Breast epithelium (tissue), 3 donors: ENCODE measurements at regions not wholly inside any gene's neighbourhood (a gene's known extent, or its start where the extent isn't known, plus 50 kb on each side); places are given as distances from the start of the nearest gene placed in this dataset.

Source experiments
- CTCF ChIP-seq, 3 donors: fragments of 450-650 bp; IDR thresholded peaks; one replicate each; pipeline ENCODE4 v1.5.1; 2016 to 2017; ENCODE audit warnings: antibody characterized with exemption in 3 of 3, mild to moderate bottlenecking in 3 of 3, moderate library complexity in 3 of 3
- POLR2A ChIP-seq: fragments of 450-650 bp; IDR thresholded peaks from one replicate; pipeline ENCODE4 v1.6.1; 2016; ENCODE audit warnings: antibody characterized with exemption, mild to moderate bottlenecking, moderate library complexity

GRCh38 chr5:126360467-126360866, 62.7 kb upstream of the GRAMD2B start:
- TF ChIP-seq POLR2A (no peak), CTCF (IDR thresholded peaks at IDR 0.05) (no peak)
